WTC11 (cell line): ENCODE measurements at regions not wholly inside any gene's neighbourhood (a gene's known extent, or its start where the extent isn't known, plus 50 kb on each side); places are given as distances from the start of the nearest gene placed in this dataset.

ENCODE experiments used
- ATAC-seq: fragments of 200-7000 bp; cut with Tn5 transposase; 2 replicates; pipeline ENCODE4 v1.10.0; 2021; ENCODE audit warnings: mild to moderate bottlenecking, moderate library complexity
- CTCF ChIA-PET: fragments of 300-600 bp; sonication (Branson Sonifier 250); formaldehyde crosslinking; loops from one replicate; lab custom pipeline; 2021; ENCODE audit warnings: antibody characterized with exemption; lab: Charles Lee
- POLR2A ChIA-PET: fragments of 350-600 bp; sonication (Branson Sonifier 250); formaldehyde crosslinking; loops from one replicate; lab custom pipeline; 2021; ENCODE audit warnings: antibody characterized with exemption; lab: Charles Lee
- DNase-seq: peaks from one replicate; pipeline ENCODE4 v3.0.0; 2021; ENCODE audit warnings: low spot score
- H3K27ac Mint-ChIP-seq: 2 replicates; pipeline ENCODE4 v1.8.0; 2021; ENCODE audit warnings: mixed read lengths
- H3K27me3 Mint-ChIP-seq: 2 replicates; pipeline ENCODE4 v1.8.0; 2021; ENCODE audit warnings: low read depth, mild to moderate bottlenecking, moderate library complexity, mixed read lengths
- H3K36me3 Mint-ChIP-seq: 2 replicates; pipeline ENCODE4 v1.8.0; 2021; ENCODE audit warnings: mixed read lengths
- H3K4me1 Mint-ChIP-seq: 2 replicates; pipeline ENCODE4 v1.8.0; 2022; ENCODE audit warnings: mixed read lengths
- H3K4me3 Mint-ChIP-seq: 2 replicates; pipeline ENCODE4 v1.8.0; 2021; ENCODE audit warnings: mild to moderate bottlenecking, moderate library complexity, mixed read lengths
- H3K9me3 Mint-ChIP-seq: 2 replicates; pipeline ENCODE4 v1.8.0; 2021; ENCODE audit warnings: mixed read lengths
- GTF2I ChIP-seq: fragments of 250-450 bp; sonication (Bioruptor Pico); conservative IDR thresholded peaks from 2 replicates; pipeline ENCODE4 v1.4.0; 2021; ENCODE audit warnings: mild to moderate bottlenecking
- MYBL2 ChIP-seq: sonication (generic); formaldehyde crosslinking; IDR thresholded peaks from 2 replicates; pipeline ENCODE4 v1.8.1; 2023; ENCODE audit warnings: mild to moderate bottlenecking, moderate library complexity, missing genetic modification reagents
- NFYB ChIP-seq: sonication (generic); formaldehyde crosslinking; conservative IDR thresholded peaks from 2 replicates; pipeline ENCODE4 v1.8.0; 2022; ENCODE audit warnings: low read depth, missing genetic modification reagents
- SOX15 ChIP-seq: fragments of 250-450 bp; sonication (Bioruptor Pico); IDR thresholded peaks from 2 replicates; pipeline ENCODE4 v1.9.0; 2021; ENCODE audit warnings: mild to moderate bottlenecking
- ZBTB21 ChIP-seq: sonication (generic); formaldehyde crosslinking; IDR thresholded peaks from 2 replicates; pipeline ENCODE4 v1.8.1; 2023; ENCODE audit warnings: mild to moderate bottlenecking, missing genetic modification reagents, borderline replicate concordance
- ZNF138 ChIP-seq: sonication (generic); formaldehyde crosslinking; conservative IDR thresholded peaks from 2 replicates; pipeline ENCODE4 v1.8.1; 2022; ENCODE audit warnings: mild to moderate bottlenecking, moderate library complexity, missing genetic modification reagents
- ZNF263 ChIP-seq: sonication (generic); formaldehyde crosslinking; IDR thresholded peaks from 2 replicates; pipeline ENCODE4 v1.8.1; 2022; ENCODE audit warnings: low read depth, mild to moderate bottlenecking, moderate library complexity, missing genetic modification reagents
- ZNF416 ChIP-seq: fragments of 250-450 bp; sonication (Bioruptor Pico); IDR thresholded peaks from 2 replicates; pipeline ENCODE4 v1.9.0; 2021; ENCODE audit warnings: mild to moderate bottlenecking, inconsistent platforms
- ZNF671 ChIP-seq: fragments of 250-450 bp; sonication (Bioruptor Pico); IDR thresholded peaks from 2 replicates; pipeline ENCODE4 v1.8.0; 2021; ENCODE audit warnings: mild to moderate bottlenecking
- TF ChIP-seq, protein P1 (sequence below): sonication (generic); formaldehyde crosslinking; IDR thresholded peaks from 2 replicates; pipeline ENCODE4 v1.8.1; 2023; ENCODE audit warnings: mild to moderate bottlenecking, moderate library complexity, missing genetic modification reagents
- TF ChIP-seq, protein P2 (sequence below): fragments of 250-450 bp; sonication (Bioruptor Pico); IDR thresholded peaks from 2 replicates; pipeline ENCODE4 v1.9.0; 2021; ENCODE audit warnings: moderate library complexity, mild to moderate bottlenecking, inconsistent platforms, borderline replicate concordance
- TF ChIP-seq, protein P3 (sequence below): fragments of 250-450 bp; sonication (Bioruptor Pico); IDR thresholded peaks from 2 replicates; pipeline ENCODE4 v1.9.0; 2021; ENCODE audit warnings: mild to moderate bottlenecking, borderline replicate concordance
- TF ChIP-seq, protein P4 (sequence below): sonication (generic); formaldehyde crosslinking; IDR thresholded peaks from 2 replicates; pipeline ENCODE4 v1.8.1; 2022; ENCODE audit warnings: mild to moderate bottlenecking, moderate library complexity, missing genetic modification reagents
- TF ChIP-seq, protein P5 (sequence below): sonication (generic); formaldehyde crosslinking; conservative IDR thresholded peaks from 2 replicates; pipeline ENCODE4 v1.8.1; 2022; ENCODE audit warnings: mild to moderate bottlenecking, missing genetic modification reagents
- TF ChIP-seq, protein P6 (sequence below): sonication (generic); formaldehyde crosslinking; IDR thresholded peaks from 2 replicates; pipeline ENCODE4 v1.8.0; 2022; ENCODE audit warnings: mild to moderate bottlenecking, missing genetic modification reagents
- TF ChIP-seq, protein P7 (sequence below): sonication (generic); formaldehyde crosslinking; IDR thresholded peaks from 2 replicates; pipeline ENCODE4 v1.8.0; 2022; ENCODE audit warnings: mild to moderate bottlenecking, missing genetic modification reagents
- TF ChIP-seq, protein P8 (sequence below): sonication (generic); formaldehyde crosslinking; IDR thresholded peaks from 2 replicates; pipeline ENCODE4 v1.8.1; 2022; ENCODE audit warnings: low read depth, missing genetic modification reagents, borderline replicate concordance
- TF ChIP-seq, protein P9 (sequence below): sonication (generic); formaldehyde crosslinking; IDR thresholded peaks from 2 replicates; pipeline ENCODE4 v1.8.0; 2023; ENCODE audit warnings: missing genetic modification reagents, mild to moderate bottlenecking, borderline replicate concordance
- TF ChIP-seq, protein P10 (sequence below): sonication (generic); formaldehyde crosslinking; IDR thresholded peaks from 2 replicates; pipeline ENCODE4 v1.8.1; 2023; ENCODE audit warnings: mild to moderate bottlenecking, missing genetic modification reagents

DNA sequence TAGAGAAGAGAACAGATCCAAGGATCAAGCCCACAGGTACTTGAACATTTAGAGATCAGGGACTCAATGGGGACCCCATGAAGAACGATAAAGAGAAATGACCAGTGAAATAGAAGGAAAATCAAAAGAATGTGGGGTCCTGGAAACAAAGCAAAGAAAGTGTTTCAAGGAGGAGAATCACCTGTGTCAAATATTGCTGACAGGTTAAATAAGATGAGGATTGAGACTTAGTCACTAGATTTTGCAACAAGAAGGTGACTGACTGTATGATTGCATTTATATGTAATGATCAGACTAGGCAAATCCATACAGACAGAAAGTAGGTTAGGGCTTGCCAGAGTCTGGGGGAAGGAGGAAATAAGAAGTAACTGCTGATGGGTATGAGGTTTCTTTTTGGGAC lies 254.9 kb upstream of the NPY start (continued):
- TF ChIP-seq, protein P1, sequence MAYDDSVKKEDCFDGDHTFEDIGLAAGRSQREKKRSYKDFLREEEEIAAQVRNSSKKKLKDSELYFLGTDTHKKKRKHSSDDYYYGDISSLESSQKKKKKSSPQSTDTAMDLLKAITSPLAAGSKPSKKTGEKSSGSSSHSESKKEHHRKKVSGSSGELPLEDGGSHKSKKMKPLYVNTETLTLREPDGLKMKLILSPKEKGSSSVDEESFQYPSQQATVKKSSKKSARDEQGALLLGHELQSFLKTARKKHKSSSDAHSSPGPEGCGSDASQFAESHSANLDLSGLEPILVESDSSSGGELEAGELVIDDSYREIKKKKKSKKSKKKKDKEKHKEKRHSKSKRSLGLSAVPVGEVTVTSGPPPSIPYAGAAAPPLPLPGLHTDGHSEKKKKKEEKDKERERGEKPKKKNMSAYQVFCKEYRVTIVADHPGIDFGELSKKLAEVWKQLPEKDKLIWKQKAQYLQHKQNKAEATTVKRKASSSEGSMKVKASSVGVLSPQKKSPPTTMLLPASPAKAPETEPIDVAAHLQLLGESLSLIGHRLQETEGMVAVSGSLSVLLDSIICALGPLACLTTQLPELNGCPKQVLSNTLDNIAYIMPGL = no peak
- TF ChIP-seq ZNF416 = no peak
- TF ChIP-seq, protein P2, sequence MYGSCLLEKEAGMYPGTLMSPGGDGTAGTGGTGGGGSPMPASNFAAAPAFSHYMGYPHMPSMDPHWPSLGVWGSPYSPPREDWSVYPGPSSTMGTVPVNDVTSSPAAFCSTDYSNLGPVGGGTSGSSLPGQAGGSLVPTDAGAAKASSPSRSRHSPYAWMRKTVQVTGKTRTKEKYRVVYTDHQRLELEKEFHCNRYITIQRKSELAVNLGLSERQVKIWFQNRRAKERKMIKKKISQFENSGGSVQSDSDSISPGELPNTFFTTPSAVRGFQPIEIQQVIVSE (CRISPR knock-in tag) = no peak
- TF ChIP-seq MYBL2 = no peak
- TF ChIP-seq, protein P3, sequence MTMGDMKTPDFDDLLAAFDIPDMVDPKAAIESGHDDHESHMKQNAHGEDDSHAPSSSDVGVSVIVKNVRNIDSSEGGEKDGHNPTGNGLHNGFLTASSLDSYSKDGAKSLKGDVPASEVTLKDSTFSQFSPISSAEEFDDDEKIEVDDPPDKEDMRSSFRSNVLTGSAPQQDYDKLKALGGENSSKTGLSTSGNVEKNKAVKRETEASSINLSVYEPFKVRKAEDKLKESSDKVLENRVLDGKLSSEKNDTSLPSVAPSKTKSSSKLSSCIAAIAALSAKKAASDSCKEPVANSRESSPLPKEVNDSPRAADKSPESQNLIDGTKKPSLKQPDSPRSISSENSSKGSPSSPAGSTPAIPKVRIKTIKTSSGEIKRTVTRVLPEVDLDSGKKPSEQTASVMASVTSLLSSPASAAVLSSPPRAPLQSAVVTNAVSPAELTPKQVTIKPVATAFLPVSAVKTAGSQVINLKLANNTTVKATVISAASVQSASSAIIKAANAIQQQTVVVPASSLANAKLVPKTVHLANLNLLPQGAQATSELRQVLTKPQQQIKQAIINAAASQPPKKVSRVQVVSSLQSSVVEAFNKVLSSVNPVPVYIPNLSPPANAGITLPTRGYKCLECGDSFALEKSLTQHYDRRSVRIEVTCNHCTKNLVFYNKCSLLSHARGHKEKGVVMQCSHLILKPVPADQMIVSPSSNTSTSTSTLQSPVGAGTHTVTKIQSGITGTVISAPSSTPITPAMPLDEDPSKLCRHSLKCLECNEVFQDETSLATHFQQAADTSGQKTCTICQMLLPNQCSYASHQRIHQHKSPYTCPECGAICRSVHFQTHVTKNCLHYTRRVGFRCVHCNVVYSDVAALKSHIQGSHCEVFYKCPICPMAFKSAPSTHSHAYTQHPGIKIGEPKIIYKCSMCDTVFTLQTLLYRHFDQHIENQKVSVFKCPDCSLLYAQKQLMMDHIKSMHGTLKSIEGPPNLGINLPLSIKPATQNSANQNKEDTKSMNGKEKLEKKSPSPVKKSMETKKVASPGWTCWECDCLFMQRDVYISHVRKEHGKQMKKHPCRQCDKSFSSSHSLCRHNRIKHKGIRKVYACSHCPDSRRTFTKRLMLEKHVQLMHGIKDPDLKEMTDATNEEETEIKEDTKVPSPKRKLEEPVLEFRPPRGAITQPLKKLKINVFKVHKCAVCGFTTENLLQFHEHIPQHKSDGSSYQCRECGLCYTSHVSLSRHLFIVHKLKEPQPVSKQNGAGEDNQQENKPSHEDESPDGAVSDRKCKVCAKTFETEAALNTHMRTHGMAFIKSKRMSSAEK (CRISPR knock-in tag) = no peak
- TF ChIP-seq, protein P4, sequence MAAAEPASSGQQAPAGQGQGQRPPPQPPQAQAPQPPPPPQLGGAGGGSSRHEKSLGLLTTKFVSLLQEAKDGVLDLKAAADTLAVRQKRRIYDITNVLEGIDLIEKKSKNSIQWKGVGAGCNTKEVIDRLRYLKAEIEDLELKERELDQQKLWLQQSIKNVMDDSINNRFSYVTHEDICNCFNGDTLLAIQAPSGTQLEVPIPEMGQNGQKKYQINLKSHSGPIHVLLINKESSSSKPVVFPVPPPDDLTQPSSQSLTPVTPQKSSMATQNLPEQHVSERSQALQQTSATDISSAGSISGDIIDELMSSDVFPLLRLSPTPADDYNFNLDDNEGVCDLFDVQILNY (CRISPR knock-in tag) = no peak
- TF ChIP-seq, protein P5, sequence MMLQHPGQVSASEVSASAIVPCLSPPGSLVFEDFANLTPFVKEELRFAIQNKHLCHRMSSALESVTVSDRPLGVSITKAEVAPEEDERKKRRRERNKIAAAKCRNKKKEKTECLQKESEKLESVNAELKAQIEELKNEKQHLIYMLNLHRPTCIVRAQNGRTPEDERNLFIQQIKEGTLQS = no peak
- TF ChIP-seq ZNF671 = no peak
- TF ChIP-seq, protein P6, sequence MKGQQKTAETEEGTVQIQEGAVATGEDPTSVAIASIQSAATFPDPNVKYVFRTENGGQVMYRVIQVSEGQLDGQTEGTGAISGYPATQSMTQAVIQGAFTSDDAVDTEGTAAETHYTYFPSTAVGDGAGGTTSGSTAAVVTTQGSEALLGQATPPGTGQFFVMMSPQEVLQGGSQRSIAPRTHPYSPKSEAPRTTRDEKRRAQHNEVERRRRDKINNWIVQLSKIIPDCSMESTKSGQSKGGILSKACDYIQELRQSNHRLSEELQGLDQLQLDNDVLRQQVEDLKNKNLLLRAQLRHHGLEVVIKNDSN (CRISPR knock-in tag) = no peak
- no peak for TF ChIP-seq ZNF138 (CRISPR knock-in tag)

DNA sequence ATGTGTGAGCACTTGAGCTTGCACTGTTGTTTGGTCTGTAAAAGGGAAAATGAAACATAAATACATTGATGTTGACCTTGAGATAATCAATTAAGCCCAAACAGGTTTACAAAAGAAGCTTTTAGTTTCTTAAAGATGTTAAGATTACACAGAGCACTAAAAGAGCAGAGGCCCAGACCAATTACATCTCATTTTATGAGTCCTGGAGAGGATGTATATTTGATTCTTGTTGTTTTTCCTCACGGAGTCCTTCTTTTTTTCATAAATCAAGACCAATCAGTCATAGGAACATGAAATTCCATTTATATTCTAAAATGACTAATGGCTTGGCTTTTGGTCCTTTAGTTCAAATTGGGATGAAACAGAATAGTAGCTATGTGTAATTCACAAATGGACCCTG lies 249.7 kb upstream of the NPY start:
- H3K36me3 Mint-ChIP-seq = no peaks in the 10 kb centered on the region
- 0 out of 2 replicates have a peak, but pooled peaks cover 4% of the 10 kb centered on the region for H3K9me3 Mint-ChIP-seq
- H3K4me3 Mint-ChIP-seq = no peak overlapping the region
- ChIA-PET POLR2A (no interaction called here), CTCF (no interaction called here)
- no peak for DNase-seq
- TF ChIP-seq ZNF263 (CRISPR knock-in tag) (no peak), SOX15 (CRISPR knock-in tag) (no peak), GTF2I (CRISPR knock-in tag) (no peak), NFYB (CRISPR knock-in tag) (no peak), ZBTB21 (CRISPR knock-in tag) (no peak)
- TF ChIP-seq, protein P7, sequence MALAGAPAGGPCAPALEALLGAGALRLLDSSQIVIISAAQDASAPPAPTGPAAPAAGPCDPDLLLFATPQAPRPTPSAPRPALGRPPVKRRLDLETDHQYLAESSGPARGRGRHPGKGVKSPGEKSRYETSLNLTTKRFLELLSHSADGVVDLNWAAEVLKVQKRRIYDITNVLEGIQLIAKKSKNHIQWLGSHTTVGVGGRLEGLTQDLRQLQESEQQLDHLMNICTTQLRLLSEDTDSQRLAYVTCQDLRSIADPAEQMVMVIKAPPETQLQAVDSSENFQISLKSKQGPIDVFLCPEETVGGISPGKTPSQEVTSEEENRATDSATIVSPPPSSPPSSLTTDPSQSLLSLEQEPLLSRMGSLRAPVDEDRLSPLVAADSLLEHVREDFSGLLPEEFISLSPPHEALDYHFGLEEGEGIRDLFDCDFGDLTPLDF = no peak
- TF ChIP-seq, protein P8, sequence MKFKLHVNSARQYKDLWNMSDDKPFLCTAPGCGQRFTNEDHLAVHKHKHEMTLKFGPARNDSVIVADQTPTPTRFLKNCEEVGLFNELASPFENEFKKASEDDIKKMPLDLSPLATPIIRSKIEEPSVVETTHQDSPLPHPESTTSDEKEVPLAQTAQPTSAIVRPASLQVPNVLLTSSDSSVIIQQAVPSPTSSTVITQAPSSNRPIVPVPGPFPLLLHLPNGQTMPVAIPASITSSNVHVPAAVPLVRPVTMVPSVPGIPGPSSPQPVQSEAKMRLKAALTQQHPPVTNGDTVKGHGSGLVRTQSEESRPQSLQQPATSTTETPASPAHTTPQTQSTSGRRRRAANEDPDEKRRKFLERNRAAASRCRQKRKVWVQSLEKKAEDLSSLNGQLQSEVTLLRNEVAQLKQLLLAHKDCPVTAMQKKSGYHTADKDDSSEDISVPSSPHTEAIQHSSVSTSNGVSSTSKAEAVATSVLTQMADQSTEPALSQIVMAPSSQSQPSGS (CRISPR knock-in tag) = no peak
- TF ChIP-seq, protein P9, sequence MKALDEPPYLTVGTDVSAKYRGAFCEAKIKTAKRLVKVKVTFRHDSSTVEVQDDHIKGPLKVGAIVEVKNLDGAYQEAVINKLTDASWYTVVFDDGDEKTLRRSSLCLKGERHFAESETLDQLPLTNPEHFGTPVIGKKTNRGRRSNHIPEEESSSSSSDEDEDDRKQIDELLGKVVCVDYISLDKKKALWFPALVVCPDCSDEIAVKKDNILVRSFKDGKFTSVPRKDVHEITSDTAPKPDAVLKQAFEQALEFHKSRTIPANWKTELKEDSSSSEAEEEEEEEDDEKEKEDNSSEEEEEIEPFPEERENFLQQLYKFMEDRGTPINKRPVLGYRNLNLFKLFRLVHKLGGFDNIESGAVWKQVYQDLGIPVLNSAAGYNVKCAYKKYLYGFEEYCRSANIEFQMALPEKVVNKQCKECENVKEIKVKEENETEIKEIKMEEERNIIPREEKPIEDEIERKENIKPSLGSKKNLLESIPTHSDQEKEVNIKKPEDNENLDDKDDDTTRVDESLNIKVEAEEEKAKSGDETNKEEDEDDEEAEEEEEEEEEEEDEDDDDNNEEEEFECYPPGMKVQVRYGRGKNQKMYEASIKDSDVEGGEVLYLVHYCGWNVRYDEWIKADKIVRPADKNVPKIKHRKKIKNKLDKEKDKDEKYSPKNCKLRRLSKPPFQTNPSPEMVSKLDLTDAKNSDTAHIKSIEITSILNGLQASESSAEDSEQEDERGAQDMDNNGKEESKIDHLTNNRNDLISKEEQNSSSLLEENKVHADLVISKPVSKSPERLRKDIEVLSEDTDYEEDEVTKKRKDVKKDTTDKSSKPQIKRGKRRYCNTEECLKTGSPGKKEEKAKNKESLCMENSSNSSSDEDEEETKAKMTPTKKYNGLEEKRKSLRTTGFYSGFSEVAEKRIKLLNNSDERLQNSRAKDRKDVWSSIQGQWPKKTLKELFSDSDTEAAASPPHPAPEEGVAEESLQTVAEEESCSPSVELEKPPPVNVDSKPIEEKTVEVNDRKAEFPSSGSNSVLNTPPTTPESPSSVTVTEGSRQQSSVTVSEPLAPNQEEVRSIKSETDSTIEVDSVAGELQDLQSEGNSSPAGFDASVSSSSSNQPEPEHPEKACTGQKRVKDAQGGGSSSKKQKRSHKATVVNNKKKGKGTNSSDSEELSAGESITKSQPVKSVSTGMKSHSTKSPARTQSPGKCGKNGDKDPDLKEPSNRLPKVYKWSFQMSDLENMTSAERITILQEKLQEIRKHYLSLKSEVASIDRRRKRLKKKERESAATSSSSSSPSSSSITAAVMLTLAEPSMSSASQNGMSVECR (CRISPR knock-in tag) = no peak
- TF ChIP-seq, protein P10, sequence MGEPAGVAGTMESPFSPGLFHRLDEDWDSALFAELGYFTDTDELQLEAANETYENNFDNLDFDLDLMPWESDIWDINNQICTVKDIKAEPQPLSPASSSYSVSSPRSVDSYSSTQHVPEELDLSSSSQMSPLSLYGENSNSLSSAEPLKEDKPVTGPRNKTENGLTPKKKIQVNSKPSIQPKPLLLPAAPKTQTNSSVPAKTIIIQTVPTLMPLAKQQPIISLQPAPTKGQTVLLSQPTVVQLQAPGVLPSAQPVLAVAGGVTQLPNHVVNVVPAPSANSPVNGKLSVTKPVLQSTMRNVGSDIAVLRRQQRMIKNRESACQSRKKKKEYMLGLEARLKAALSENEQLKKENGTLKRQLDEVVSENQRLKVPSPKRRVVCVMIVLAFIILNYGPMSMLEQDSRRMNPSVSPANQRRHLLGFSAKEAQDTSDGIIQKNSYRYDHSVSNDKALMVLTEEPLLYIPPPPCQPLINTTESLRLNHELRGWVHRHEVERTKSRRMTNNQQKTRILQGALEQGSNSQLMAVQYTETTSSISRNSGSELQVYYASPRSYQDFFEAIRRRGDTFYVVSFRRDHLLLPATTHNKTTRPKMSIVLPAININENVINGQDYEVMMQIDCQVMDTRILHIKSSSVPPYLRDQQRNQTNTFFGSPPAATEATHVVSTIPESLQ (CRISPR knock-in tag) = no peak
- no peaks in the 10 kb centered on the region; the same call in none of the 2 replicates for H3K27me3 Mint-ChIP-seq
- H3K27ac Mint-ChIP-seq = no peak overlapping the region
- ATAC-seq = no peak
- peaks cover 10% of the 10 kb centered on the region for H3K4me1 Mint-ChIP-seq
